ENCODE measurements at regions not wholly inside any gene's neighbourhood (a gene's known extent, or its start where the extent isn't known, plus 50 kb on each side); places are given as distances from the start of the nearest gene placed in this dataset.

DNA sequence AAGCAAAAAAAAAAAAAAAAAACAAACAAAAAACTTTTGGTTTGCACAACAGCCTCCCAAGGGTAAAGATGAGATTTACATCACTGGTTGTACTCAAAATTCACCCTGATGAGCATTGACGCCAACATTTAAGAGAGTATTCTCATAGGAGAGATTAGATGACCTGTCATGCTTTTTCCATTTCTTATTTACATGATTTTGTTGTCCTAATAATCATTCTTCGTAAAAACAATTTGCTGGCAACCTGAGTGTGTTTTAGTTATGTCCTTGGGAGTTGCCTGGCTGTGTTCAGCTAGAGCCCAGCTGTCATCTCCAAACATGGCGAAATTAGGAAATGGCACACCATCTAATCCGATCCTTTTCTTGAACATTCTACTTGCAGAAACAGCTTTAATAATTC lies 186.4 kb upstream of the MRPS30 start:
- no TSS peak for BruUV-seq (replicated peaks)
- no peaks in the 10 kb centered on the region for H3K9me2 ChIP-seq (ENCODE audit: insufficient read depth, low read length)
- no peaks in the 10 kb centered on the region for H3K36me3 ChIP-seq (ENCODE audit: insufficient read depth, low read length)
- ChIA-PET CTCF (ENCODE audit: unreplicated experiment) (no interaction called here), POLR2A (no interaction called here)
- no peak overlapping the region for H3K4me3 ChIP-seq (ENCODE audit: low read depth, low read length, poor library complexity, severe bottlenecking)
- no peaks in the 10 kb centered on the region for H3K4me1 ChIP-seq (ENCODE audit: insufficient read depth, low read length, poor library complexity, severe bottlenecking)
- H2AFZ ChIP-seq (ENCODE audit: low read length): no peak overlapping the region
- DNase-seq (ENCODE audit: low spot score): no peak
- no peaks in the 10 kb centered on the region for H4K20me1 ChIP-seq (ENCODE audit: insufficient read depth, low read length)
- TF ChIP-seq EZH2phosphoT487 (IDR thresholded peaks at IDR 0.05; ENCODE audit: borderline replicate concordance, low read depth, low read length): no peak
- TF ChIP-seq, protein P1, sequence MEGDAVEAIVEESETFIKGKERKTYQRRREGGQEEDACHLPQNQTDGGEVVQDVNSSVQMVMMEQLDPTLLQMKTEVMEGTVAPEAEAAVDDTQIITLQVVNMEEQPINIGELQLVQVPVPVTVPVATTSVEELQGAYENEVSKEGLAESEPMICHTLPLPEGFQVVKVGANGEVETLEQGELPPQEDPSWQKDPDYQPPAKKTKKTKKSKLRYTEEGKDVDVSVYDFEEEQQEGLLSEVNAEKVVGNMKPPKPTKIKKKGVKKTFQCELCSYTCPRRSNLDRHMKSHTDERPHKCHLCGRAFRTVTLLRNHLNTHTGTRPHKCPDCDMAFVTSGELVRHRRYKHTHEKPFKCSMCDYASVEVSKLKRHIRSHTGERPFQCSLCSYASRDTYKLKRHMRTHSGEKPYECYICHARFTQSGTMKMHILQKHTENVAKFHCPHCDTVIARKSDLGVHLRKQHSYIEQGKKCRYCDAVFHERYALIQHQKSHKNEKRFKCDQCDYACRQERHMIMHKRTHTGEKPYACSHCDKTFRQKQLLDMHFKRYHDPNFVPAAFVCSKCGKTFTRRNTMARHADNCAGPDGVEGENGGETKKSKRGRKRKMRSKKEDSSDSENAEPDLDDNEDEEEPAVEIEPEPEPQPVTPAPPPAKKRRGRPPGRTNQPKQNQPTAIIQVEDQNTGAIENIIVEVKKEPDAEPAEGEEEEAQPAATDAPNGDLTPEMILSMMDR (conservative IDR thresholded peaks at IDR 0.05; ENCODE audit: low read length): no peak
- no peak overlapping the region for H3K4me2 ChIP-seq (ENCODE audit: low read length)
- H3K27ac ChIP-seq (ENCODE audit: low read depth, low read length, poor library complexity, severe bottlenecking): no peak overlapping the region
- intact Hi-C loops (cut with micrococcal nuclease; ENCODE audit: unreplicated experiment): no loop called here
- no peaks in the 10 kb centered on the region for H3K79me2 ChIP-seq (ENCODE audit: insufficient read depth, low read depth, low read length)
- H3K9me3 ChIP-seq (ENCODE audit: low read length): no peaks in the 10 kb centered on the region

DNA sequence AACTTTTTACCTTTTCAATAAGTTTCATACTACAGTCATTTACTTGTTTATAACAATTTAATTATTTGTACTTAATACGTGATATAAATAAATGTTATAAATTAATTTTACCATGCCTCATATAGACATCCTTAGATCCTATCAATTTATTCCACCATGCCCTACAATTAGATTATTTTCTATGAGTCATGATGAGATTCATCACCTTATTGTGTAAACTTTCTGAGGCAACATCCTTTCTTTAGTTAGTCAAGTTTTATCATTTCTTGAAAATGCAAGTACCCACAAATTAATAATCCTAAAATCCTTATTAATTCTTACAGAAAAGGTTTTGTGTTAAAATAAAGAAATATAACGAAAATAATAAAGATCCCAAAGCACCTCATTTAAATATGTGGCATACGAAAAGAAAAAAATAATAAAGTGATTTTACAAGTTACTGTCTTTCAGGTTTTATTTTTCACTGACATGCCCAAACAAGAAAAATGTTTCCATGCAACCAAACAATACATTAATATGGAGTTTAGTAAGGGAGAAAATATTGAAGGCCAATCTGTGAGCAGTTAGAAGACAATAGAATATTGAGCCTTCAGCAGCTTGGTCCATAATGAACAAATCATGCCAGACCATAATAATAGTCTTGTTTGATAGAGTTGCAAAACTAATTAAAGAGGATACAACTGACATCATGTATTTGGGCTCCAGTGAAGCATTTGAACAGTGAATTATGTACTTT lies 188.7 kb upstream of the MRPS30 start:
- TF ChIP-seq EZH2phosphoT487 (IDR thresholded peaks at IDR 0.05; ENCODE audit: borderline replicate concordance, low read depth, low read length): no peak
- TF ChIP-seq, protein P1 (conservative IDR thresholded peaks at IDR 0.05; ENCODE audit: low read length): no peak
- Histone ChIP-seq H3K9me2 (ENCODE audit: insufficient read depth, low read length) (no peaks in the 10 kb centered on the region), H3K27ac (ENCODE audit: low read depth, low read length, poor library complexity, severe bottlenecking) (no peak overlapping the region), H3K4me3 (ENCODE audit: low read depth, low read length, poor library complexity, severe bottlenecking) (no peak overlapping the region), H3K79me2 (ENCODE audit: insufficient read depth, low read depth, low read length) (no peaks in the 10 kb centered on the region), H4K20me1 (ENCODE audit: insufficient read depth, low read length) (no peaks in the 10 kb centered on the region), H2AFZ (ENCODE audit: low read length) (no peak overlapping the region), H3K4me1 (ENCODE audit: insufficient read depth, low read length, poor library complexity, severe bottlenecking) (no peaks in the 10 kb centered on the region), H3K4me2 (ENCODE audit: low read length) (no peak overlapping the region), H3K36me3 (ENCODE audit: insufficient read depth, low read length) (no peaks in the 10 kb centered on the region), H3K9me3 (ENCODE audit: low read length) (no peaks in the 10 kb centered on the region)
- BruUV-seq (replicated peaks): no TSS peak
- CTCF ChIA-PET (ENCODE audit: unreplicated experiment): no interaction called here
- DNase-seq (ENCODE audit: low spot score): no peak
- POLR2A ChIA-PET: no interaction called here
- intact Hi-C loops (cut with micrococcal nuclease; ENCODE audit: unreplicated experiment): no loop called here

DNA sequence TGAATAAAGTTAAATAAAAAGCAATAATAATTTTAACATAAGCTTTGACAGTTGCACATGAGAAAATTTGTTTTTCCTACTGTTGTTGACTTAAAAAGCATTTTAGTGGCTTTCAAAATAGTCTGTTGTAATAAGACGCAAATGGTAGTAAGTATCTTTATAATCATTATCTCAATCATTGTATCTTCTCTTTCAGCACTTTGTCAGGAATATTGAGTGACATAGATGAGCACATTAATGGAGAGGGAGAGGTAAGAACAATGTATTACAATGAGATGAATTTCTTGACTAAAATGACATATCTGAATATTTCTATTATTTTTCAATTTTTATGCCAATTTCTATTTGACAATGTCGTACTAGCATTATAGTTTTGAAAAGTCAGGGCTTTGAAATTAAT lies 193.9 kb upstream of the MRPS30 start:
- ChIA-PET POLR2A (no interaction called here), CTCF (ENCODE audit: unreplicated experiment) (no interaction called here)
- Histone ChIP-seq H3K4me2 (ENCODE audit: low read length) (no peak overlapping the region), H3K4me3 (ENCODE audit: low read depth, low read length, poor library complexity, severe bottlenecking) (no peak overlapping the region), H3K36me3 (ENCODE audit: insufficient read depth, low read length) (no peaks in the 10 kb centered on the region), H3K27ac (ENCODE audit: low read depth, low read length, poor library complexity, severe bottlenecking) (no peak overlapping the region), H2AFZ (ENCODE audit: low read length) (no peak overlapping the region), H3K9me3 (ENCODE audit: low read length) (no peaks in the 10 kb centered on the region), H3K9me2 (ENCODE audit: insufficient read depth, low read length) (no peaks in the 10 kb centered on the region), H3K4me1 (ENCODE audit: insufficient read depth, low read length, poor library complexity, severe bottlenecking) (no peaks in the 10 kb centered on the region), H3K79me2 (ENCODE audit: insufficient read depth, low read depth, low read length) (no peaks in the 10 kb centered on the region), H4K20me1 (ENCODE audit: insufficient read depth, low read length) (no peaks in the 10 kb centered on the region)
- BruUV-seq (replicated peaks): no TSS peak
- TF ChIP-seq EZH2phosphoT487 (IDR thresholded peaks at IDR 0.05; ENCODE audit: borderline replicate concordance, low read depth, low read length): no peak
- TF ChIP-seq, protein P1 (conservative IDR thresholded peaks at IDR 0.05; ENCODE audit: low read length): no peak
- intact Hi-C loops (cut with micrococcal nuclease; ENCODE audit: unreplicated experiment): no loop called here
- no peak for DNase-seq (ENCODE audit: low spot score)

Data from OCI-LY7 (cell line).